ENCODE measurements at regions not wholly inside any gene's neighbourhood (a gene's known extent, or its start where the extent isn't known, plus 50 kb on each side); places are given as distances from the start of the nearest gene placed in this dataset.

DNA sequence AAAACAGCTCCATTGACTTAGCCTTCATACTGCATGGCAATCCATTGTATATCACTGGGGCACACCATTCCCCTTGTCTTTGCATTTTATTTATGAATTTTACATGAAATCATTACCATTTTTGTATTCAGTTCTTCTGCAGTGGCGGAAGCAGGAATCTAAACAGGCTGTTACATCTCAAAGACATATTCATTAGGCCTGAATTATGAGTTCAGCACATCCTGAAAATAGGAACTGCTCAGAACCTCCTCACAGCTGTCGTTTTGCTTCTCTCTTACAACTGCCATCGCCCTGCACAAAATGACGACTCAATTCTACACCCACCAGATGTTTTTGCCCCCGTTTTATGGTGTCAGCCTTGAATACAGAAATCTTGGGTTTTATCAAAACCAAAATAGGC is 474.4 kb upstream of the MAGEB18 start:
- TF ChIP-seq CTCF (IDR thresholded peaks at IDR 0.05) = no peak
- no peak for TF ChIP-seq POLR2AphosphoS5 (IDR thresholded peaks at IDR 0.05)
- TF ChIP-seq POLR2A (IDR thresholded peaks at IDR 0.05) = no peak
- TF ChIP-seq EP300 (IDR thresholded peaks at IDR 0.05) = no peak

Measured in stomach (tissue), 4 donors.